ENCODE measurements at regions not wholly inside any gene's neighbourhood (a gene's known extent, or its start where the extent isn't known, plus 50 kb on each side); places are given as distances from the start of the nearest gene placed in this dataset.

GRCh38 chrX:120819126-120819525, 56.5 kb downstream of the CT47B1 start:
- DNase-seq (ENCODE audit: low read depth, low spot score), result no peak

- DNase-seq (ENCODE audit: low read depth, low spot score), result no peak
Measured at GRCh38 chrX:120813982-120814381, 61.7 kb downstream of the CT47B1 start.

GRCh38 chrX:120801426-120801825, 74.2 kb downstream of the CT47B1 start:
- DNase-seq (ENCODE audit: low read depth, low spot score), result no peak

GRCh38 chrX:120797188-120797851, 78.3 kb downstream of the CT47B1 start:
- peak; percentile 8 for DNase-seq (ENCODE audit: low read depth, low spot score)

GRCh38 chrX:120795301-120795700, 80.4 kb downstream of the CT47B1 start:
- peak; percentile 16 for DNase-seq (ENCODE audit: low read depth, low spot score)

- peak; percentile 2 for DNase-seq (ENCODE audit: low read depth, low spot score)
Measured at GRCh38 chrX:120794525-120794975, 81.1 kb downstream of the CT47B1 start.

GRCh38 chrX:120793098-120793497, 82.6 kb downstream of the CT47B1 start:
- DNase-seq (ENCODE audit: low read depth, low spot score), result no peak

GRCh38 chrX:120791013-120791643, 84.5 kb downstream of the CT47B1 start:
- peak; percentile 75 for DNase-seq (ENCODE audit: low read depth, low spot score)

GRCh38 chrX:120790552-120790951, 85.1 kb downstream of the CT47B1 start:
- peak; percentile 2 for DNase-seq (ENCODE audit: low read depth, low spot score)

- peak; percentile 86 for DNase-seq (ENCODE audit: low read depth, low spot score)
Measured at GRCh38 chrX:120790118-120790517, 85.5 kb downstream of the CT47B1 start.

GRCh38 chrX:120781403-120781802, 94.3 kb downstream of the CT47B1 start:
- no peak for DNase-seq (ENCODE audit: low read depth, low spot score)

- no peak for DNase-seq (ENCODE audit: low read depth, low spot score)
Measured at GRCh38 chrX:120775959-120776358, 99.7 kb downstream of the CT47B1 start.

- no peak for DNase-seq (ENCODE audit: low read depth, low spot score)
Measured at GRCh38 chrX:120774606-120775005, 101.1 kb downstream of the CT47B1 start.

GRCh38 chrX:120773801-120774200, 101.9 kb downstream of the CT47B1 start:
- DNase-seq (ENCODE audit: low read depth, low spot score), result no peak

GRCh38 chrX:120769576-120770341, 105.9 kb downstream of the CT47B1 start:
- peak; percentile 68 for DNase-seq (ENCODE audit: low read depth, low spot score)

GRCh38 chrX:120768681-120769080, 107.0 kb downstream of the CT47B1 start:
- peak; percentile 6 for DNase-seq (ENCODE audit: low read depth, low spot score)

- no peak for DNase-seq (ENCODE audit: low read depth, low spot score)
Measured at GRCh38 chrX:120768254-120768653, 107.4 kb downstream of the CT47B1 start.

- DNase-seq (ENCODE audit: low read depth, low spot score), result no peak
Measured at GRCh38 chrX:120763269-120763668, 112.4 kb downstream of the CT47B1 start.

- no peak for DNase-seq (ENCODE audit: low read depth, low spot score)
Measured at GRCh38 chrX:120761810-120762209, 113.9 kb downstream of the CT47B1 start.

- DNase-seq (ENCODE audit: low read depth, low spot score), result no peak
Measured at GRCh38 chrX:120759685-120760084, 116.0 kb downstream of the CT47B1 start.

- no peak for DNase-seq (ENCODE audit: low read depth, low spot score)
Measured at GRCh38 chrX:120755066-120755846, 120.4 kb downstream of the CT47B1 start.
